ENCODE measurements at regions not wholly inside any gene's neighbourhood (a gene's known extent, or its start where the extent isn't known, plus 50 kb on each side); places are given as distances from the start of the nearest gene placed in this dataset.

DNA sequence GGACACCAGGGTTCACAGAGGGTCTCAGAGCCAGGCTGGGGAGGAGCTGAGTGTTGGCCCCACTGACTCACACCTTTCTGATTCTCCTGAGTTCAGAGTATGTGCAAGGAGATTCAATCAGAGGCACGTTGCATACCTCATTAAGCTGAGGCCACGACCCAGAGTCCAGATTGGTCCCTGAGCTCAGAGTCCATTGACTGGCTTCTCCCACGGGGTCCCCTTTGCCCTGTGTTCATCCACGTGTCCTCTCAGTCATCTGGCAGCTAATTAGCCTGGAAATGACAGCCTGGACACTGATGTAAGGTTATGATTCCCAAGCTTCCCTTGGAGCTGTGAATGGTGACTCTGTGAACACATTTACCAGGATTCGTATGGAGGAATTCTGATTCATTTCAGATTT is 267.2 kb downstream of the SH3BP4 start:
- Histone ChIP-seq H2BK15ac (ENCODE audit: low read length) (no peak overlapping the region), H3K4me2 (ENCODE audit: insufficient read depth, low read length, poor library complexity, severe bottlenecking) (no peak overlapping the region), H3K14ac (ENCODE audit: low read length) (no peak overlapping the region), H3K4me3 (ENCODE audit: low read length in 2 of 2) (no peak overlapping the region), H2AFZ (ENCODE audit: low read length) (no peak overlapping the region), H3K9me3 (replicated peaks in 1 of 2; ENCODE audit: control insufficient read depth in 2 of 2, insufficient read depth in 1 of 2, low read depth in 1 of 2, low read length in 2 of 2) (no peaks in the 10 kb centered on the region), H2BK120ac (ENCODE audit: low read depth, low read length) (no peak overlapping the region), H3K4ac (ENCODE audit: low read length) (no peak overlapping the region), H3K27ac (replicated peaks; ENCODE audit: low read length) (no peak overlapping the region), H3K9ac (ENCODE audit: low read depth, low read length, poor library complexity) (no peak overlapping the region), H2BK5ac (ENCODE audit: low read length) (no peak overlapping the region), H3K79me1 (ENCODE audit: low read depth, low read length) (no peaks in the 10 kb centered on the region), H2AK5ac (ENCODE audit: low read depth, low read length) (no peak overlapping the region), H3K23ac (ENCODE audit: low read depth, low read length, poor library complexity) (no peak overlapping the region), H3K27me3 (ENCODE audit: control insufficient read depth in 3 of 3, insufficient read depth in 3 of 3, low read depth in 1 of 3, low read length in 3 of 3) (no peaks in the 10 kb centered on the region), H3K4me1 (ENCODE audit: control insufficient read depth in 2 of 2, insufficient read depth in 1 of 2, low read depth in 1 of 2, low read length in 2 of 2) (peaks cover 4% of the 10 kb centered on the region in 2 donors), H4K8ac (ENCODE audit: low read depth, low read length) (no peak overlapping the region), H3K18ac (ENCODE audit: low read length) (no peak overlapping the region), H2BK12ac (ENCODE audit: low read length) (no peak overlapping the region), H3K36me3 (replicated peaks in 1 of 2; ENCODE audit: control insufficient read depth in 2 of 2, insufficient read depth in 2 of 2, low read length in 2 of 2) (no peaks in the 10 kb centered on the region), H4K91ac (ENCODE audit: low read depth, low read length, poor library complexity) (no peak overlapping the region)
- no peak for DNase-seq (ENCODE audit: low spot score)
- no CpG with 5 or more reads among the region's 5 CpGs for WGBS, 2 donors (ENCODE audit: extremely low coverage in 2 of 2, insufficient read length in 2 of 2, insufficient replicate concordance in 1 of 2)

DNA sequence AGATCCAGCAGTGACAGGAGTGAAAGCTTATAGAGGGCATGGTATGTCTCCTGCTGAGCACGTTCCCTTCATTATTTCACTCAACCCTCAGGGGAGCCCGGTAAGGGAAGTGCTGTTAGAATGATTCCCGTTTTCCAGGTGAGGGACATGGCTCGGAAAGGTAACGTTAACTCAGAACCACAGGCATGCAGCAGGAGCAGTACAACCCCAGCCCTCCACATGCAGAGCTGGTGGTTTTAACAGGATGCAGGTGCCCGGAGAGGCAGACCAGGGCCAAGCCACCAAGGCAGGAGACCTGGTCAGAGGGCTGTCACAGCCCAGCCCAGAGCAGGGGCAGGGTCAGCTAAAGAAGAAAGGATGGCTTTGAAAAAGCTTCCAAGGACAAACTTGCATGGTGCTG is 268.5 kb downstream of the SH3BP4 start:
- no CpG with 5 or more reads among the region's 6 CpGs for WGBS, 2 donors (ENCODE audit: extremely low coverage in 2 of 2, insufficient read length in 2 of 2, insufficient replicate concordance in 1 of 2)
- Histone ChIP-seq H2BK5ac (ENCODE audit: low read length) (no peak overlapping the region), H2AFZ (ENCODE audit: low read length) (no peak overlapping the region), H3K14ac (ENCODE audit: low read length) (no peak overlapping the region), H3K4me1 (ENCODE audit: control insufficient read depth in 2 of 2, insufficient read depth in 1 of 2, low read depth in 1 of 2, low read length in 2 of 2) (peaks cover 4% of the 10 kb centered on the region in 2 donors), H4K8ac (ENCODE audit: low read depth, low read length) (no peak overlapping the region), H3K4ac (ENCODE audit: low read length) (no peak overlapping the region), H3K27ac (replicated peaks; ENCODE audit: low read length) (no peak overlapping the region), H2BK120ac (ENCODE audit: low read depth, low read length) (no peak overlapping the region), H3K36me3 (replicated peaks in 1 of 2; ENCODE audit: control insufficient read depth in 2 of 2, insufficient read depth in 2 of 2, low read length in 2 of 2) (no peaks in the 10 kb centered on the region), H3K79me1 (ENCODE audit: low read depth, low read length) (no peaks in the 10 kb centered on the region), H3K4me3 (ENCODE audit: low read length in 2 of 2) (no peak overlapping the region), H4K91ac (ENCODE audit: low read depth, low read length, poor library complexity) (no peak overlapping the region), H3K18ac (ENCODE audit: low read length) (no peak overlapping the region), H2BK12ac (ENCODE audit: low read length) (no peak overlapping the region), H2AK5ac (ENCODE audit: low read depth, low read length) (no peak overlapping the region), H3K4me2 (ENCODE audit: insufficient read depth, low read length, poor library complexity, severe bottlenecking) (no peak overlapping the region), H3K9me3 (replicated peaks in 1 of 2; ENCODE audit: control insufficient read depth in 2 of 2, insufficient read depth in 1 of 2, low read depth in 1 of 2, low read length in 2 of 2) (no peaks in the 10 kb centered on the region), H3K9ac (ENCODE audit: low read depth, low read length, poor library complexity) (no peak overlapping the region), H3K27me3 (ENCODE audit: control insufficient read depth in 3 of 3, insufficient read depth in 3 of 3, low read depth in 1 of 3, low read length in 3 of 3) (peaks cover 0 to 1% (median 0%) of the 10 kb centered on the region in 3 experiments), H3K23ac (ENCODE audit: low read depth, low read length, poor library complexity) (no peak overlapping the region), H2BK15ac (ENCODE audit: low read length) (no peak overlapping the region)
- no peak for DNase-seq (ENCODE audit: low spot score)

DNA sequence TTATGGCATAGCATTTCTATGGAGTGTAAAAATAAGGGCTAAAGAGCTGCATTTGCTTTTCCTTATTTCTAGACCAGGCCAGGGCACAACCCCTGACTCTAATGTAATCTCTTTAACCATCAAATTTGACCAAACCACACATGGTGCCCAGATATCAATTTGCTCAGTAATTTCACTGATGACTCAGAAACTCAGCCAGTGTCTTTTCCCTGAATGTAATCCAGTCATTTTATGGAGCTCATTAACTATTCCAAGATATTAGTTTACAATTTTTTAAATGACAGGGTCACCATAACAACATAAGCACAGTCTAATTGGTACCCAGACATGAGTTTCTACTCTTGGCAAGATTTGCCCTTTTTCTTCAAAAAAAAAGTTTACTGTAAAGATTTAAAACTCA is 270.8 kb upstream of the AGAP1 start:
- Histone ChIP-seq H2BK15ac (ENCODE audit: low read length) (no peak overlapping the region), H3K23ac (ENCODE audit: low read depth, low read length, poor library complexity) (no peak overlapping the region), H2BK120ac (ENCODE audit: low read depth, low read length) (no peak overlapping the region), H2AFZ (ENCODE audit: low read length) (no peak overlapping the region), H4K8ac (ENCODE audit: low read depth, low read length) (no peak overlapping the region), H3K27me3 (ENCODE audit: control insufficient read depth in 3 of 3, insufficient read depth in 3 of 3, low read depth in 1 of 3, low read length in 3 of 3) (peaks cover 0 to 3% (median 0%) of the 10 kb centered on the region in 3 experiments), H3K4me2 (ENCODE audit: insufficient read depth, low read length, poor library complexity, severe bottlenecking) (no peak overlapping the region), H2BK5ac (ENCODE audit: low read length) (no peak overlapping the region), H3K36me3 (replicated peaks in 1 of 2; ENCODE audit: control insufficient read depth in 2 of 2, insufficient read depth in 2 of 2, low read length in 2 of 2) (no peaks in the 10 kb centered on the region), H3K4me3 (ENCODE audit: low read length in 2 of 2) (no peak overlapping the region), H3K79me1 (ENCODE audit: low read depth, low read length) (no peaks in the 10 kb centered on the region), H3K9me3 (replicated peaks in 1 of 2; ENCODE audit: control insufficient read depth in 2 of 2, insufficient read depth in 1 of 2, low read depth in 1 of 2, low read length in 2 of 2) (no peaks in the 10 kb centered on the region), H4K91ac (ENCODE audit: low read depth, low read length, poor library complexity) (no peak overlapping the region), H3K9ac (ENCODE audit: low read depth, low read length, poor library complexity) (no peak overlapping the region), H3K18ac (ENCODE audit: low read length) (no peak overlapping the region), H3K27ac (replicated peaks; ENCODE audit: low read length) (no peak overlapping the region), H2BK12ac (ENCODE audit: low read length) (no peak overlapping the region), H3K14ac (ENCODE audit: low read length) (no peak overlapping the region), H3K4ac (ENCODE audit: low read length) (no peak overlapping the region), H2AK5ac (ENCODE audit: low read depth, low read length) (no peak overlapping the region), H3K4me1 (ENCODE audit: control insufficient read depth in 2 of 2, insufficient read depth in 1 of 2, low read depth in 1 of 2, low read length in 2 of 2) (peaks cover 4% of the 10 kb centered on the region in 2 donors)
- DNase-seq (ENCODE audit: low spot score) = no peak

GRCh38 chr2:235224410-235224809 is 269.4 kb upstream of the AGAP1 start:
- no peak overlapping the region for H4K91ac ChIP-seq (ENCODE audit: low read depth, low read length, poor library complexity)
- no peak overlapping the region for H3K18ac ChIP-seq (ENCODE audit: low read length)
- no peak overlapping the region for H2BK5ac ChIP-seq (ENCODE audit: low read length)
- H2BK120ac ChIP-seq (ENCODE audit: low read depth, low read length) = no peak overlapping the region
- no peak overlapping the region for H4K8ac ChIP-seq (ENCODE audit: low read depth, low read length)
- no CpG with 5 or more reads among the region's 5 CpGs for WGBS, 2 donors (ENCODE audit: extremely low coverage in 2 of 2, insufficient read length in 2 of 2, insufficient replicate concordance in 1 of 2)
- H3K4me3 ChIP-seq (ENCODE audit: low read length in 2 of 2) = no peak overlapping the region
- H3K4ac ChIP-seq (ENCODE audit: low read length) = no peak overlapping the region
- DNase-seq (ENCODE audit: low spot score) = no peak
- no peaks in the 10 kb centered on the region for H3K36me3 ChIP-seq (replicated peaks in 1 of 2; ENCODE audit: control insufficient read depth in 2 of 2, insufficient read depth in 2 of 2, low read length in 2 of 2)
- no peak overlapping the region for H2BK12ac ChIP-seq (ENCODE audit: low read length)
- no peak overlapping the region for H2BK15ac ChIP-seq (ENCODE audit: low read length)
- peaks cover 0 to 3% (median 0%) of the 10 kb centered on the region in 3 experiments for H3K27me3 ChIP-seq (ENCODE audit: control insufficient read depth in 3 of 3, insufficient read depth in 3 of 3, low read depth in 1 of 3, low read length in 3 of 3)
- no peak overlapping the region for H3K14ac ChIP-seq (ENCODE audit: low read length)
- H3K4me1 ChIP-seq (ENCODE audit: control insufficient read depth in 2 of 2, insufficient read depth in 1 of 2, low read depth in 1 of 2, low read length in 2 of 2) = peaks cover 0 to 2% of the 10 kb centered on the region in 2 donors
- no peak overlapping the region for H3K27ac ChIP-seq (replicated peaks; ENCODE audit: low read length)
- H3K23ac ChIP-seq (ENCODE audit: low read depth, low read length, poor library complexity) = no peak overlapping the region
- no peaks in the 10 kb centered on the region for H3K79me1 ChIP-seq (ENCODE audit: low read depth, low read length)
- no peaks in the 10 kb centered on the region for H3K9me3 ChIP-seq (replicated peaks in 1 of 2; ENCODE audit: control insufficient read depth in 2 of 2, insufficient read depth in 1 of 2, low read depth in 1 of 2, low read length in 2 of 2)
- no peak overlapping the region for H3K9ac ChIP-seq (ENCODE audit: low read depth, low read length, poor library complexity)
- H3K4me2 ChIP-seq (ENCODE audit: insufficient read depth, low read length, poor library complexity, severe bottlenecking) = no peak overlapping the region
- H2AFZ ChIP-seq (ENCODE audit: low read length) = no peak overlapping the region
- no peak overlapping the region for H2AK5ac ChIP-seq (ENCODE audit: low read depth, low read length)

Data from neuronal stem cell (in vitro differentiated cells).